ENCODE measurements at regions not wholly inside any gene's neighbourhood (a gene's known extent, or its start where the extent isn't known, plus 50 kb on each side); places are given as distances from the start of the nearest gene placed in this dataset.

- no peak overlapping the region for H3K9ac ChIP-seq (ENCODE audit: low read length)
- H3K4me1 ChIP-seq (ENCODE audit: control insufficient read depth in 1 of 2, insufficient read depth in 2 of 2, low read length in 2 of 2): no peaks in the 10 kb centered on the region
- no peak overlapping the region for H3K4me2 ChIP-seq (ENCODE audit: low read length)
- H3K4me3 ChIP-seq (replicated peaks in 1 of 2; ENCODE audit: low read depth in 1 of 2, low read length in 2 of 2): no peak overlapping the region
- no peaks in the 10 kb centered on the region for H3K36me3 ChIP-seq (ENCODE audit: control insufficient read depth in 1 of 2, insufficient read depth in 2 of 2, low read length in 2 of 2)
- H4K20me1 ChIP-seq (ENCODE audit: insufficient read depth): no peaks in the 10 kb centered on the region
- RAD21 ChIA-PET (ENCODE audit: low non-redundant PET in 1 of 2, low total read pairs in 2 of 2, uncharacterized antibody in 2 of 2, unreplicated experiment in 2 of 2): no interaction called here
- TF ChIP-seq EZH2 (IDR thresholded peaks at IDR 0.05): no peak
- no peak for TF ChIP-seq ZFX (IDR thresholded peaks at IDR 0.05)
- TF ChIP-seq EGR1 (IDR thresholded peaks at IDR 0.05; ENCODE audit: low read depth): no peak
- TF ChIP-seq ELF1 (IDR thresholded peaks at IDR 0.05; ENCODE audit: borderline replicate concordance, low read depth): no peak
- TF ChIP-seq, protein P1, sequence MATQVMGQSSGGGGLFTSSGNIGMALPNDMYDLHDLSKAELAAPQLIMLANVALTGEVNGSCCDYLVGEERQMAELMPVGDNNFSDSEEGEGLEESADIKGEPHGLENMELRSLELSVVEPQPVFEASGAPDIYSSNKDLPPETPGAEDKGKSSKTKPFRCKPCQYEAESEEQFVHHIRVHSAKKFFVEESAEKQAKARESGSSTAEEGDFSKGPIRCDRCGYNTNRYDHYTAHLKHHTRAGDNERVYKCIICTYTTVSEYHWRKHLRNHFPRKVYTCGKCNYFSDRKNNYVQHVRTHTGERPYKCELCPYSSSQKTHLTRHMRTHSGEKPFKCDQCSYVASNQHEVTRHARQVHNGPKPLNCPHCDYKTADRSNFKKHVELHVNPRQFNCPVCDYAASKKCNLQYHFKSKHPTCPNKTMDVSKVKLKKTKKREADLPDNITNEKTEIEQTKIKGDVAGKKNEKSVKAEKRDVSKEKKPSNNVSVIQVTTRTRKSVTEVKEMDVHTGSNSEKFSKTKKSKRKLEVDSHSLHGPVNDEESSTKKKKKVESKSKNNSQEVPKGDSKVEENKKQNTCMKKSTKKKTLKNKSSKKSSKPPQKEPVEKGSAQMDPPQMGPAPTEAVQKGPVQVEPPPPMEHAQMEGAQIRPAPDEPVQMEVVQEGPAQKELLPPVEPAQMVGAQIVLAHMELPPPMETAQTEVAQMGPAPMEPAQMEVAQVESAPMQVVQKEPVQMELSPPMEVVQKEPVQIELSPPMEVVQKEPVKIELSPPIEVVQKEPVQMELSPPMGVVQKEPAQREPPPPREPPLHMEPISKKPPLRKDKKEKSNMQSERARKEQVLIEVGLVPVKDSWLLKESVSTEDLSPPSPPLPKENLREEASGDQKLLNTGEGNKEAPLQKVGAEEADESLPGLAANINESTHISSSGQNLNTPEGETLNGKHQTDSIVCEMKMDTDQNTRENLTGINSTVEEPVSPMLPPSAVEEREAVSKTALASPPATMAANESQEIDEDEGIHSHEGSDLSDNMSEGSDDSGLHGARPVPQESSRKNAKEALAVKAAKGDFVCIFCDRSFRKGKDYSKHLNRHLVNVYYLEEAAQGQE (IDR thresholded peaks at IDR 0.05; ENCODE audit: low read depth): no peak
- no peak for TF ChIP-seq EZH2phosphoT487 (IDR thresholded peaks at IDR 0.05; ENCODE audit: borderline replicate concordance)
- TF ChIP-seq SRF (IDR thresholded peaks at IDR 0.05; ENCODE audit: low read depth): no peak
- no peak for TF ChIP-seq CBX3 (IDR thresholded peaks at IDR 0.05; ENCODE audit: low read depth)
- TF ChIP-seq CEBPB (IDR thresholded peaks at IDR 0.05; ENCODE audit: low read depth): no peak
- TF ChIP-seq POLR2A (IDR thresholded peaks at IDR 0.05; ENCODE audit: borderline replicate concordance, extremely low read depth, insufficient read depth, insufficient read length): no peak
- TF ChIP-seq, protein P2, sequence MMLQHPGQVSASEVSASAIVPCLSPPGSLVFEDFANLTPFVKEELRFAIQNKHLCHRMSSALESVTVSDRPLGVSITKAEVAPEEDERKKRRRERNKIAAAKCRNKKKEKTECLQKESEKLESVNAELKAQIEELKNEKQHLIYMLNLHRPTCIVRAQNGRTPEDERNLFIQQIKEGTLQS (IDR thresholded peaks at IDR 0.05): no peak
- TF ChIP-seq JUND (IDR thresholded peaks at IDR 0.05): no peak
- TF ChIP-seq SP1 (IDR thresholded peaks at IDR 0.05; ENCODE audit: low read depth): no peak
- TF ChIP-seq TCF7L2 (IDR thresholded peaks at IDR 0.05; ENCODE audit: borderline replicate concordance, extremely low read depth, insufficient read depth, insufficient read length): no peak
- TF ChIP-seq RAD21 (IDR thresholded peaks at IDR 0.05; ENCODE audit: low read depth): no peak
- no peak for TF ChIP-seq POLR2AphosphoS5 (IDR thresholded peaks at IDR 0.05; ENCODE audit: low read depth, low read length)
- POLR2A ChIA-PET: no interaction called here
- H3K9me3 ChIP-seq (ENCODE audit: control insufficient read depth in 1 of 2, insufficient read depth in 1 of 2, low read depth in 1 of 2, low read length in 2 of 2): no peaks in the 10 kb centered on the region
- H3K27ac ChIP-seq (ENCODE audit: low read depth, low read length): no peak overlapping the region
- H3K79me2 ChIP-seq (ENCODE audit: insufficient read depth, low read length): no peaks in the 10 kb centered on the region
- CTCF ChIA-PET: no interaction called here
- ATAC-seq: no peak
- H2AFZ ChIP-seq (ENCODE audit: low read depth, low read length, poor library complexity, severe bottlenecking): no peak overlapping the region
- H3K9me2 ChIP-seq (ENCODE audit: insufficient read depth): no peaks in the 10 kb centered on the region
- H3K27me3 ChIP-seq (ENCODE audit: insufficient read depth, low read length): no peaks in the 10 kb centered on the region
- no peak for DNase-seq (ENCODE audit: low read depth, low spot score)
- intact Hi-C loops (cut with micrococcal nuclease): no loop called here
- BruUV-seq (replicated peaks): no TSS peak
Observed at GRCh38 chr4:173448608-173449379, 49.9 kb upstream of the SCRG1 start.

Data from HCT116 (cell line).